HepG2 (cell line): ENCODE measurements at regions not wholly inside any gene's neighbourhood (a gene's known extent, or its start where the extent isn't known, plus 50 kb on each side); places are given as distances from the start of the nearest gene placed in this dataset.

Experiments
- ATAC-seq: fragments of 200-7000 bp; cut with Tn5 transposase; 3 replicates; pipeline ENCODE4 v1.9.1; 2020; ENCODE audit warnings: mild to moderate bottlenecking, moderate library complexity
- BruUV-seq: library from RNA; stranded (reverse); fragments of 400-500 nt; replicated peaks from 2 replicates; lab custom pipeline; 2021; lab: Mats Ljungman, UMichigan
- CTCF ChIA-PET: fragments of 300-600 bp; formaldehyde crosslinking; extraction: SDS; loops from one replicate; lab custom pipeline; 2021; ENCODE audit warnings: low total read pairs, inconsistent platforms, low intra/inter-chr PET ratio; lab: Yijun Ruan, JAX
- POLR2A ChIA-PET: fragments of 350-600 bp; sonication (Branson Sonifier 250); formaldehyde crosslinking; loops from one replicate; lab custom pipeline; 2020; ENCODE audit warnings: antibody characterized with exemption, inconsistent platforms; lab: Yijun Ruan, JAX
- DNase-seq: peaks from one replicate; pipeline ENCODE4 v3.0.0-alpha.2; 2015; ENCODE audit warnings: low spot score
- FAIRE-seq: peaks from 3 replicates; lab custom pipeline; 2011; peaks lifted over from hg19 to GRCh38; lab: Jason Lieb, UNC
- H2AFZ ChIP-seq: one replicate; pipeline ENCODE4 v1.6.1; 2011; ENCODE audit warnings: low read length, inconsistent platforms
- H3K27ac ChIP-seq: fragments of 300-600 bp; 3 replicates; pipeline ENCODE4 v1.8.0; 2011; ENCODE audit warnings: mixed run types, mild to moderate bottlenecking, mixed read lengths, low read length, inconsistent platforms; ENCODE audit not compliant: insufficient read depth; ENCODE audit errors: extremely low read length
- H3K27me3 ChIP-seq, 2 experiments: fragments of 200-600 bp in 1 of 2; 2 replicates in 1 of 2; 3 replicates in 1 of 2; pipeline versions ENCODE4 v1.6.0 to v1.8.0; 2011; ENCODE audit warnings: low read length in 2 of 2, mild to moderate bottlenecking in 2 of 2, moderate library complexity in 2 of 2, inconsistent platforms in 1 of 2; ENCODE audit not compliant: insufficient read depth in 2 of 2, control insufficient read depth in 1 of 2
- H3K36me3 ChIP-seq, 2 experiments: fragments of 200-600 bp in 1 of 2; replicated peaks in 1 of 2; 2 replicates in 1 of 2; 3 replicates in 1 of 2; pipeline versions ENCODE4 v1.5.1 to v1.8.0; 2011; ENCODE audit warnings: low read length in 2 of 2, inconsistent platforms in 1 of 2; ENCODE audit not compliant: insufficient read depth in 2 of 2, control insufficient read depth in 1 of 2
- H3K4me1 ChIP-seq: 2 replicates; pipeline ENCODE4 v1.5.1; 2012; ENCODE audit warnings: low read length, inconsistent platforms; ENCODE audit not compliant: insufficient read depth
- H3K4me2 ChIP-seq: 2 replicates; pipeline ENCODE4 v1.6.0; 2011; ENCODE audit warnings: low read depth, low read length, inconsistent platforms
- H3K4me3 ChIP-seq, 3 experiments: fragments of 200-600 bp in 1 of 3; sonication (generic), shearing (Covaris generic) in 1 of 3; replicated peaks in 1 of 3; 2 replicates each; pipeline ENCODE4 v1.5.1; 2011 to 2016; ENCODE audit warnings: low read length in 3 of 3, inconsistent platforms in 2 of 3, low read depth in 2 of 3, mild to moderate bottlenecking in 2 of 3, control low read depth in 1 of 3, mixed read lengths in 1 of 3; ENCODE audit not compliant: insufficient read depth in 1 of 3
- H3K79me2 ChIP-seq: one replicate; pipeline ENCODE4 v1.6.1; 2011; ENCODE audit warnings: low read length, inconsistent platforms; ENCODE audit not compliant: insufficient read depth
- H3K9ac ChIP-seq: 2 replicates; pipeline ENCODE4 v1.6.0; 2011; ENCODE audit warnings: mild to moderate bottlenecking, low read depth, low read length, inconsistent platforms; ENCODE audit not compliant: insufficient read depth
- H3K9me3 ChIP-seq: 2 replicates; pipeline ENCODE4 v1.5.1; 2012; ENCODE audit warnings: mild to moderate bottlenecking, low read length
- H4K20me1 ChIP-seq: 2 replicates; pipeline ENCODE4 v1.6.0; 2011; ENCODE audit warnings: inconsistent platforms, mild to moderate bottlenecking, low read length, moderate library complexity; ENCODE audit not compliant: insufficient read depth
- FOSL2 ChIP-seq: sonication (generic); formaldehyde crosslinking; IDR thresholded peaks from 2 replicates; pipeline ENCODE4 v1.4.0; 2020; ENCODE audit warnings: missing genetic modification reagents
- MATR3 ChIP-seq: sonication (generic); formaldehyde crosslinking; IDR thresholded peaks from 2 replicates; pipeline ENCODE4 v1.4.0; 2020; ENCODE audit warnings: missing genetic modification reagents
- SAP130 ChIP-seq: IDR thresholded peaks from 2 replicates; pipeline ENCODE4 v1.6.1; 2016; ENCODE audit warnings: low read depth
- WGBS: methylation state at CpG from one replicate; pipeline ENCODE4 v1.1.6; 2017; ENCODE audit warnings: low lambda C conversion rate; 5-methylcytosine and 5-hydroxymethylcytosine counted together
- in situ Hi-C: cut with HindIII; loops from 2 replicates; pipeline ENCODE4 v1.10.0; 2017; ENCODE audit warnings: low pct_unique_long_range_greater_than_20kb; ENCODE audit not compliant: extremely low pct_ligation_motif_present
- intact Hi-C: fragments of 100-400 bp; cut with micrococcal nuclease; formaldehyde crosslinking; loops from one replicate; pipeline ENCODE4 v1.10.0; 2022; ENCODE audit not compliant: unreplicated experiment
- TF ChIP-seq, protein P1 (sequence below): IDR thresholded peaks from 2 replicates; pipeline ENCODE4 v1.6.1; 2018; ENCODE audit warnings: missing genetic modification reagents
- TF ChIP-seq, protein P2 (sequence below): sonication (generic); formaldehyde crosslinking; IDR thresholded peaks from 2 replicates; pipeline ENCODE4 v1.4.0; 2020; ENCODE audit warnings: missing genetic modification reagents, borderline replicate concordance
- TF ChIP-seq, protein P3 (sequence below): sonication (generic); IDR thresholded peaks from 2 replicates; pipeline ENCODE4 v1.6.1; 2016; ENCODE audit warnings: low read depth, borderline replicate concordance
- TF ChIP-seq, protein P4 (sequence below): sonication (generic); formaldehyde crosslinking; IDR thresholded peaks from 2 replicates; pipeline ENCODE4 v1.4.0; 2020; ENCODE audit warnings: missing genetic modification reagents
- TF ChIP-seq, protein P5 (sequence below), 2 experiments: sonication (generic) in 1 of 2; formaldehyde crosslinking in 1 of 2; IDR thresholded peaks; 2 replicates each; pipeline versions ENCODE4 v1.6.1 to v1.9.0; 2014 to 2022; ENCODE audit warnings: antibody characterized with exemption in 1 of 2, borderline replicate concordance in 1 of 2, inconsistent platforms in 1 of 2, low read depth in 1 of 2, missing genetic modification reagents in 1 of 2

DNA sequence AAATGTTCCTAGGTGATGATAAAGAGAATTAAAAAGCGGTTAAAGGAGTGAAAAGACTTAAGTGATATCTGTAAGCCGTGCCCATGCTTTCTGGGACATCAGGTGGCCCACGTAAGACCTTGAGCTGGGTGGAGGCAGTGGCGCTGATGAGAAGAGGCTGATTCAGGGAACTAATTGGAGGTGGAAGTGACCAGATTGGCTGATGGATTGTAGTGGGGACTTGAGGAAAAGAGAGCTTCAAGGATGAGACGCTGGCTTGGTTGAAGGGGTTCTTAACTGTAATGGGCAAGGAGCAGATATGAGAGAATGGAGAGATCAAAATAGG, 69.1 kb upstream of the EP300 start (continued):
- TF ChIP-seq, protein P1, sequence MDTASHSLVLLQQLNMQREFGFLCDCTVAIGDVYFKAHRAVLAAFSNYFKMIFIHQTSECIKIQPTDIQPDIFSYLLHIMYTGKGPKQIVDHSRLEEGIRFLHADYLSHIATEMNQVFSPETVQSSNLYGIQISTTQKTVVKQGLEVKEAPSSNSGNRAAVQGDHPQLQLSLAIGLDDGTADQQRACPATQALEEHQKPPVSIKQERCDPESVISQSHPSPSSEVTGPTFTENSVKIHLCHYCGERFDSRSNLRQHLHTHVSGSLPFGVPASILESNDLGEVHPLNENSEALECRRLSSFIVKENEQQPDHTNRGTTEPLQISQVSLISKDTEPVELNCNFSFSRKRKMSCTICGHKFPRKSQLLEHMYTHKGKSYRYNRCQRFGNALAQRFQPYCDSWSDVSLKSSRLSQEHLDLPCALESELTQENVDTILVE (CRISPR knock-in tag): no peak
- TF ChIP-seq, protein P2, sequence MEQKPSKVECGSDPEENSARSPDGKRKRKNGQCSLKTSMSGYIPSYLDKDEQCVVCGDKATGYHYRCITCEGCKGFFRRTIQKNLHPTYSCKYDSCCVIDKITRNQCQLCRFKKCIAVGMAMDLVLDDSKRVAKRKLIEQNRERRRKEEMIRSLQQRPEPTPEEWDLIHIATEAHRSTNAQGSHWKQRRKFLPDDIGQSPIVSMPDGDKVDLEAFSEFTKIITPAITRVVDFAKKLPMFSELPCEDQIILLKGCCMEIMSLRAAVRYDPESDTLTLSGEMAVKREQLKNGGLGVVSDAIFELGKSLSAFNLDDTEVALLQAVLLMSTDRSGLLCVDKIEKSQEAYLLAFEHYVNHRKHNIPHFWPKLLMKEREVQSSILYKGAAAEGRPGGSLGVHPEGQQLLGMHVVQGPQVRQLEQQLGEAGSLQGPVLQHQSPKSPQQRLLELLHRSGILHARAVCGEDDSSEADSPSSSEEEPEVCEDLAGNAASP (CRISPR knock-in tag): no peak

DNA sequence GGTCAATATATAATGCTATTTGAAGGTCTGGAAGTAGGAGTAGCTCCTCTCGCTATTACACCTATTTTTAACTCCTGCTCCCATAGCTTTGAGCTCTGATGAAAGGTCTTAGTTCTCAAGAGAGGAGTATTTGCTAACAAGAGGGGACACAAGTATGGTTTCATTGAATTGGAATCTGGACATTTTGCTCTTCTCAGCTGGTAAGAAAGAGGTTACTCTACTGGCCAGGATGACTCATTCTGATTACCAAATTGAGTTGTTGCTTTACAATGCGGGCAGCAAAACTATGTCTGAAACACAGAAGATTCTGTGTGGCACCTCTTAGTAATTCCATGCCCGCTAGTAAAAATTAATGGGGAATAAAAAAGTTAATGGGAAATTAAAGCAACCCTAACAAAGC, 63.6 kb upstream of the EP300 start:
- no TSS peak for BruUV-seq
- peaks cover 0 to 1% of the 10 kb centered on the region in 2 experiments; a peak in 1 of 5 replicates for H3K27me3 ChIP-seq
- ChIA-PET CTCF (no interaction called here), POLR2A (interaction anchor here (1.1 kb wide), 1 partner anchor 77 kb away, joined by 8 read pairs; the partner anchor contains the start of gene RBX1)
- H3K4me2 ChIP-seq: no peak overlapping the region
- H3K79me2 ChIP-seq: no peaks in the 10 kb centered on the region
- no peak overlapping the region for H3K27ac ChIP-seq
- DNase-seq: peak; percentile 64
- intact Hi-C loops: no loop called here
- ATAC-seq: peak; percentile 47; the same call in 2 of the 3 replicates
- no peak for FAIRE-seq
- no peaks in the 10 kb centered on the region for H4K20me1 ChIP-seq
- no peak overlapping the region for H3K9ac ChIP-seq
- H3K4me1 ChIP-seq: peaks cover 13% of the 10 kb centered on the region; the same call in 1 of the 2 replicates
- H3K9me3 ChIP-seq: no peaks in the 10 kb centered on the region
- WGBS: 3% methylated on average over 3 of the region's 3 CpGs
- TF ChIP-seq MATR3 (no peak), FOSL2 (CRISPR knock-in tag) (peak; percentile 82), SAP130 (CRISPR knock-in tag) (0 out of 2 replicates have a peak, but pooled peaks have one; percentile 12)
- TF ChIP-seq, protein P3, sequence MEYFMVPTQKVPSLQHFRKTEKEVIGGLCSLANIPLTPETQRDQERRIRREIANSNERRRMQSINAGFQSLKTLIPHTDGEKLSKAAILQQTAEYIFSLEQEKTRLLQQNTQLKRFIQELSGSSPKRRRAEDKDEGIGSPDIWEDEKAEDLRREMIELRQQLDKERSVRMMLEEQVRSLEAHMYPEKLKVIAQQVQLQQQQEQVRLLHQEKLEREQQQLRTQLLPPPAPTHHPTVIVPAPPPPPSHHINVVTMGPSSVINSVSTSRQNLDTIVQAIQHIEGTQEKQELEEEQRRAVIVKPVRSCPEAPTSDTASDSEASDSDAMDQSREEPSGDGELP: 0 out of 2 replicates have a peak, but pooled peaks have one; percentile 23
- TF ChIP-seq, protein P4, sequence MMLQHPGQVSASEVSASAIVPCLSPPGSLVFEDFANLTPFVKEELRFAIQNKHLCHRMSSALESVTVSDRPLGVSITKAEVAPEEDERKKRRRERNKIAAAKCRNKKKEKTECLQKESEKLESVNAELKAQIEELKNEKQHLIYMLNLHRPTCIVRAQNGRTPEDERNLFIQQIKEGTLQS: peak; percentile 41; the same call in 1 of the 2 replicates
- TF ChIP-seq, protein P5, sequence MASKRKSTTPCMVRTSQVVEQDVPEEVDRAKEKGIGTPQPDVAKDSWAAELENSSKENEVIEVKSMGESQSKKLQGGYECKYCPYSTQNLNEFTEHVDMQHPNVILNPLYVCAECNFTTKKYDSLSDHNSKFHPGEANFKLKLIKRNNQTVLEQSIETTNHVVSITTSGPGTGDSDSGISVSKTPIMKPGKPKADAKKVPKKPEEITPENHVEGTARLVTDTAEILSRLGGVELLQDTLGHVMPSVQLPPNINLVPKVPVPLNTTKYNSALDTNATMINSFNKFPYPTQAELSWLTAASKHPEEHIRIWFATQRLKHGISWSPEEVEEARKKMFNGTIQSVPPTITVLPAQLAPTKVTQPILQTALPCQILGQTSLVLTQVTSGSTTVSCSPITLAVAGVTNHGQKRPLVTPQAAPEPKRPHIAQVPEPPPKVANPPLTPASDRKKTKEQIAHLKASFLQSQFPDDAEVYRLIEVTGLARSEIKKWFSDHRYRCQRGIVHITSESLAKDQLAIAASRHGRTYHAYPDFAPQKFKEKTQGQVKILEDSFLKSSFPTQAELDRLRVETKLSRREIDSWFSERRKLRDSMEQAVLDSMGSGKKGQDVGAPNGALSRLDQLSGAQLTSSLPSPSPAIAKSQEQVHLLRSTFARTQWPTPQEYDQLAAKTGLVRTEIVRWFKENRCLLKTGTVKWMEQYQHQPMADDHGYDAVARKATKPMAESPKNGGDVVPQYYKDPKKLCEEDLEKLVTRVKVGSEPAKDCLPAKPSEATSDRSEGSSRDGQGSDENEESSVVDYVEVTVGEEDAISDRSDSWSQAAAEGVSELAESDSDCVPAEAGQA (IDR thresholded peaks at IDR 0.05; ENCODE audit: low read depth): no peak
- TF ChIP-seq, protein P5 (CRISPR knock-in tag; IDR thresholded peaks at IDR 0.05; ENCODE audit: borderline replicate concordance): no peak
- no peaks in the 10 kb centered on the region for H3K36me3 ChIP-seq
- in situ Hi-C loops: no loop called here
- no peak overlapping the region for H2AFZ ChIP-seq
- H3K4me3 ChIP-seq: no peak overlapping the region
